GM21423 (cell line): ENCODE measurements at regions not wholly inside any gene's neighbourhood (a gene's known extent, or its start where the extent isn't known, plus 50 kb on each side); places are given as distances from the start of the nearest gene placed in this dataset.

Experiments used
- ATAC-seq: cut with Tn5 transposase; IDR thresholded peaks from one replicate; pipeline ENCODE4 v1.9.1; 2021; ENCODE audit warnings: mild to moderate bottlenecking, moderate library complexity; ENCODE audit not compliant: unreplicated experiment

DNA sequence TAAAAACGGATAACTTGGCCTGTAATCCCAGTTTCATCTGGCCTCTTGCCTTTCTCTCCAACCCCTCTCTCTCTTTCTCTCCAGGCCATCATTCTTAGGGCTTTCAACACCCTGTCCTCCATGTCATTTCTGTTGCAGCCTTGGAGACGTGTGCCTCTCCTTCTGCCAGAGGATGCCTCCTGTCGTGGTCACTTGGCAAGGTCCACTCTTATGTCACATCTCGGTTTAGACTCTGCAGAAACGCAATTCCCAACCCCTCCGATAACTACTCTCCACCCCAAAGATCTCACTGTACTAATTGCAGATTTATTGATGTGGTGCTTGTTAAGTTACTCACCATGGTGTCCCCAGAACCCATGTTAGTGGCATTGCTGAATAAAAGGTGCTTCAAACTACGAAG, 787.3 kb upstream of the RBFOX1 start:
- ATAC-seq = no peak

DNA sequence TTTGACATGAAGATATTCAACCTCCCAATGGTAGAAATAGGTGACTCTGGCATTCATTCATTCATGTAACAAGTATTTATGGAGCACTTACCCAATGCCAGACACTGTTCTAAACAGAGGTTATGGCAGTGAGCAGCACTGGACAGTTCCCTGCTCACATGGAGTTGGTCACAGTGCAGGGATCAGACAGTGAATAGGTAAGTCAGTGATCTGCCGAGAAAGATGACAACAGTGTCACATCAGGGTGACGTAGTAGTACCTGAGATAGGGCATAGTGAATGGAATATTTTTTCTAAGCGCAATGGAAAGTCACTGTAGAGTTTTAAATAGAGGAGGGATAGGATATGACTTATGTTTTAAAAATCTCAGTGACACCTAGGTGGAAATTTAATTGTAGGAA, 791.4 kb upstream of the RBFOX1 start:
- no peak for ATAC-seq

DNA sequence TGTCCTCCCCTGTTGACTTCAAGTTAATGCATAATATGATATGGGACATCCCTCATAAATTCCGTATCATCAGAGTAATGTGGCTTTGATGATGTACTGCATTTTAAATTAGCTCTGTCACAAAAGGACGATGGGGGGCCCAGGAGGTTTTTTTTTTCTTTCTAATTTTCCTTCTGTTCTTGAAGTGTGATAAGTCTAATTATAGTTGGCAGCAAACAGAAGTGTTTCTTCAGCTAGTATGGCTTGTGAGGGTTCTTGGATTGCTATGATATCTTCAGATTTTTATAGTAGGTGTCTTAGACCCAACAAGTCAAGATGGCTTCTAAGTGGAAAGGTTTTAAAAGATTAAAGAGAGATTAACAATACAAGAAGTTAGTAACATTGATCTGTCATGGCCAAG, 796.2 kb upstream of the RBFOX1 start:
- ATAC-seq = no peak

DNA sequence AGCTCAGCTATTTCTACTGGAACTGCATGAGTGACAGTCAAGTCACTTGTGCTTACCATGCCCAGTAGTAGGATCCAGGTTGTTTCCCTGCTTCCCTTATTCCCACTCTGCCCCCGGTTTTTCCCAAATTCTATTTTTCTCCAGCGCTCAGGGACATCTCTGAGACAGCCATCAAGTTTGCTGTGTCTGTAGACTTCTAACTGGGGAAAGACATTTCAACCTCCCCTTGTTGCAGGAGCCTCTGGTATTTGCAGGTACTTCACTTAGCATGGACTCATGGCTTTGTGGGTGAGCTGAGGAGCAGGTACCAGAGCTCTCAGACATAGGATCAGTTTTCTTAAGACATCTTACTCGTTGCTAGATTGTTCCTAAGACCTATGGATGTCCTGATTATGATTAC, 801.6 kb upstream of the RBFOX1 start:
- ATAC-seq = no peak

DNA sequence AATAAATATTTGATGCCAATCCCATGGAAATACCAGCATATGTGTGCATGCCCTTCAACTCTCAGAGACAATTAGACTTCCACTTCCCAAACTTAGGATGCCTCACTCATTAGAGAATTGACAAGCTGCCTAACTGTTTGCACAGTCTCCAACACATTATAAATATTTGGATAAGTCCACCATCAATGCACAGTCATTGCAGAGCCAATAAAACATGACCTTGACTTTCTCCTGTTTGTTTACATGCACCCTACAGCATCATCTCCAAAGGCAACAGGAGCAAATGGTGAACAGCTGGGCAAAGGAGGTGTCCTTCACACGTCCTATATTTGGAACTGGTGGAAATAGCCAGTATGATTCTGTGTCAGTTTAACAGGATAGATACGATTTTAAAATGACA, 804.4 kb upstream of the RBFOX1 start:
- no peak for ATAC-seq

DNA sequence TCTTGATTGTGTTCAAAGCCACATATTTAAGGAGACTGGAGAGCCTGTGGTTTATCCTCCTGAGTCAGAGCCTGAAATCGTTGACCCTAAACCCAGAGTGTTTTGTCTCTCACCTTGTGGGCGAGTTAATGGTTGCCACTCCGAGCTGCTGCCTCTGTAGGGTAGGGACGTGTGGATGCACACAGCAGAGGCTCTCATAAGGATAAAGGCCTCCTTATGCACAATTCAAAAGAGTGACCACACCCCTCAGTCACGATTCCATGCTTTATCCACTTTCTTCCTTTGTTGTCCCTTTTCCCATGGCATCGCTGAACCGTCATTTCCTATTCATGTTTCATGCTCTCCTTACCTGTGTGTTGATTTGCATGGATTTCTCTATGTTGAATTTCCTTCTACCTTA, 805.0 kb upstream of the RBFOX1 start:
- no peak for ATAC-seq

DNA sequence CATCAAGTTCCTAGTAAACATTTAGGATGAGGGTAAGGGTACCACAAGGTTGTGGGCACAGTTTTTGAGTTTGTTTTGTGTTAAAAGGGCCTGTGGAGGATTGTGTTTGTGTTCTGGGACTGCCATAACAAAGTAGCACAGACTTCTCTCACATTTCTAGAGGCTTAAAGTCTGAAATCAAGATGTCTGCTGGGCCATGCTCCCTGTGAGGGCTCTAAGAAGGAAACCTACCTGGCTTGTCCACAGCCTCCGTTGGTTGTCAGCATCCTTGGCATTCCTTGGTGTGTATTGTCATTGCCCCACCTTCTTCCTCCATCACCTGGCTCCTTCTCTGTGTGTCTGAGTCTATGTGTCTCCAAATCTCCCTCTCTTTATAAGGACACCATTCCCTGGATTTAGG, 808.1 kb upstream of the RBFOX1 start:
- no peak for ATAC-seq

DNA sequence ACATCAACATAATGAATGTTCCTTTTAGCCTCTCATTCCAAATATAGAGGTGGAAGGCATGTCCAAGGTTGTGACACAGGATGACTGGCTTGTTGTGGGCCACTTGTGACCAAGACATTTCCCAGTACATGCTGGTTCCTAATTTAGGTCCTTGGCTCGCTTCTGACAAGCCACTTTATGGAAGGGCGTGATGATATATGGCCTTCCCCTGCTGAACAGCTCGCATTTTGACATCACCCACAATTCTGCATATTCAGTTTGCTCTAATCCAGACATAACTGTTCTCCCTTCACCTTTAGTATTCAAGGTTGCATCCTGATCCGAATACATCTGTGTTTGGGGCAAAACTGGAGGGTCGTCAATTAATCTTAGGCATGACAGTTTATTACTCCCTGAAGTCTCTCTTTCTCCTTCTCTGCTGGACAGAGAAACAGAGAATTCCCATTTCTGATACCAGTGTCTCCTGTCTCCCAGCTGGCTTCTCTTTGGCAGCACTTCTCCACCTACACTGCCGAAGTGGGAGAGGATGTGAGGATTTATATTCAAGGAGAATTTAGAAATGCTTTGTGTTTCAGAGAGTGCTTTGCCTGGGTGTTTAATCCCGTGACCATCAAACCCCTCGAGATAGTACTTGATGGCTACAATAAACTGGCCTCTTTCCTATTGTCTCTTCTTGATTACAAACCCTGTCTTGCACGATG, 815.5 kb upstream of the RBFOX1 start:
- no peak for ATAC-seq

DNA sequence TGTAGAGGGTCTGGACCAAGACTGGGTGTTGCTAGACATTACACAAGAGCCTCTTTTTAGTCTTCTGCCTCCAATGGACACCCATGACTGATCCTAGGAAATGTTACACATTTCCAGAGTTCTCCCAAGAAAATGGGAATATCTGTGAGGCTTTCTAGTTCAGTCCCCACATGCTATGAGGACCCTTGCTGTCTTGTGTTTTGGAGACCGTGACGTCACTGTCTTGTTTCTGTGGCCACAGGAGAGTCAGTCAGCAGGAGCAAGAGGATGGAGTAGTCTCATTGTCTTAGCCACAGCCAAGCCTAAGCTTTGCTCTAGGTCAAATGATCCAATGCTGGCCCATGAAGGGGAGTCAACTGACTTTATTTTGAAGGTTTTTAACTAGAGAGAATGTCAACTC, 820.1 kb upstream of the RBFOX1 start:
- ATAC-seq = no peak

DNA sequence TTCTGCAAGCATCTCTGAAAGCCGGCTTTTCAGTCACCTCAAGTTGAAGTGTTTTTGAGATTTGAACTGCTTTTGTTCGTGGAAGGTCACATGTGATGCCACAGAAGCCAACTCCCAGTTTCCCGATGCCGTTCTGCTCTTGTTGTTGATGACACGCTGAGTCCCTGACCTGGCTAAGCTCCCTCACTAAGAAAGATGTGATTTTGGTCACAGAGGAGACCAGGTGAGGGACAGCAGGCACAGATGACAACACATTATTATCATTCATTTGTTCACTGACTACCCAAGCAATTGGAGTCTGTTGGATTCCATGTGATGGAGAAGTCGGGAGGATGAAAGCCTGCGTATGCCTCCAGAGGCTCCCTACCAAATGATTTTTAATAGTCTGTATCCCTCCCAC, 822.4 kb upstream of the RBFOX1 start:
- ATAC-seq = no peak

DNA sequence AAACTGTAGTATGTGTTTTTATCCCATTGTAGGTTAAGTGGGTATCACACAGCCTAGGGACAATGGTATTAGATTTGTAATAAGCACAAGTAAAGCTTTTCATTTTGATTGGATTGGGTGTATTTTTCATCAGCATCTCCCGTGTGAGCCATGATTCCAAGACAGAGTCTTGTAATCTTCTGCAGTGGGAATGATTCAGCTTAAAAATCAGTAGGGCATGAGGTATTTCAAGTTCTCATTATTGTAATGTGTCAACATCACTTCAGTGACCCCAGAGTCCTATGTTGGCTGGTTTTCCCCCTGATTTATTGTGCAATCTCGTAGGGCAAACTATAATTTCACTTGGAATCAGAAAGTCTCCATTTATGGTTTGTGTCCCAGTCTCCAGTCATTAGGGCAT, 833.2 kb upstream of the RBFOX1 start:
- no peak for ATAC-seq

DNA sequence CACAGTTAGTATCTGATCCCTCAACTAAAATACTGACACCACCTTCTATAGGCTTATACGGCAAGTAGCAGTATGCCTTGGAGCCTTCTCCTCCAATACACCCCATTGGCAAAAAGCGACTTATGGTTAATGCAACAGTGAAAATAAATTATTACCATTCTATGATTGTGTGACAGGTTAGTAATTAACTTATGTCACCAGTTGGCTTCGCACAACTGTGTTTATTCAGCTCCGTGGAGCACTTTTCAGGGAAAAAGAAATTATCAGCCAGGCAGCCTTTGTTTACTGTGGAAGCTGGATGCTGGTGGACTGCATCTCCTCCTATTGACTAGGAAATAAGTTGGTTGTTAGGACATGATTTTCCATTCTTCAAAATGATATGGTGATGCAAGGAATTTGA, 833.8 kb upstream of the RBFOX1 start:
- no peak for ATAC-seq

DNA sequence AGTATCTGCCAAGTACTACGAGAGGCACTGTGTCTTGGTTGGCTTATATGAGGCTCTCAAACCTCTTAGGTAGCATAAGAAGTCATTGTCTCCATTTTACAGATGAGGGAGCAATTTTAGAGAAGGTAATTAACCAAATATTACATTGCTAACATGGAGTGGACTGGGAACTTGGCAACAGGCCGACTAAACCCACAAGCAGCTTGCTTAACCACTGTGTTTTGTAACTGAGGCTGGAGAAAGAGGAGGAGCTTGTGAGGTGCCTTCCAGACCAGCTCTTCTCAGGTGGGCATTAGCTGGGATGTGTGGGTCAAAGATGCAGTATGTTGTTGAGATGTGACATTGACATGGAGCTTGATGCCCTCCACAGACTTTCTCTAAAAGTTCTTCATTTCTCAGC, 835.6 kb upstream of the RBFOX1 start:
- ATAC-seq = no peak

DNA sequence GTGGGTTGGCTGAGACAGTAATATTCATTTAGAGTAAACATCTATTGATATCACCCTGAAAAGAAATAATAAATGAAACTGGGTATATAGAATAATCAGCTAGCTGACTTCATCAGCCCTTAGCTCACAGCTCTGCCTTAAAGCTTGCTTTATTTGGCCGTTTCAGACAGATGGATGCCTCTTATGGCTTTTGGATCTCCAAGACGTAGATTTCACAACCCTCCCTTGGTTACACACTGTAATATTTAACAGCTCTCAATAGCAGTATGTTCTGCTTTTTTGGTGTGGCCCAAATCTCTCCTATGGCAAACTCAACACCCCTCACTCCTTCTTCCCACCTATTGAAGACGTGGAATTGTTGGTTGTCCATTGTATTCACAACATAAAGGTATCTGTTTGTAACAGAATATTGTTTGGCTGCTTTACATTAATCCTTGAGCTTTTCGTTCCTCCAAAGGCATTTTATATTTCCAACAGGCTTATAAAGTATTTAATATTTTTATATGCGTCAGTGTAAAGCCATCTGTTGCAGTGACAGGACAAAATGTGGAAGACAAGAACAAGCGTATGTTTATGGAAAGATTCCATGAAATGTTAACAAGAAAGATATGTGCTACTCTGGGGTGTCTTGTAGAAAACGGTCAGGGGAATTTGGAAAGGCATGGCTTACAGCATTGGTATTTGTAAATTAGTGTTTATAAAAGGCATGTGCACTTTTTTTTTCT, 837.0 kb upstream of the RBFOX1 start:
- ATAC-seq = no peak

DNA sequence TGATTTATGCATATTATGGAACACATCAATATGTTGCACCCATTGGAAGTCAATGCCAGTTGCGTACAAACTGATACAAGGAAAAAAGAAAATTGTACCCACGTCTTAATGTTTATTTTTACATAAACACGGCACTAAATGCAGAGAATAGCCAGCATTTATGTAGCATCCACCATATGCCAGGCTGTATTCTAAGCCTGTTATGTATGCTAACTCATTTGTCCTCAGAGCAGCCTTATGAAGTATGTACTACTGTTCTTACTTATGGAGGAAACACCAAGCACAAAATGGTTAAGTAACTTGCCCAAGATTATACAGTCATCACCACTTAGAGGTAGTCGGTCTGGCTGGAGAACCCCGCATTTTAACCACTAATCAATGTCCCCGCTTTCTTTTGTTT, 837.9 kb upstream of the RBFOX1 start:
- ATAC-seq = no peak

DNA sequence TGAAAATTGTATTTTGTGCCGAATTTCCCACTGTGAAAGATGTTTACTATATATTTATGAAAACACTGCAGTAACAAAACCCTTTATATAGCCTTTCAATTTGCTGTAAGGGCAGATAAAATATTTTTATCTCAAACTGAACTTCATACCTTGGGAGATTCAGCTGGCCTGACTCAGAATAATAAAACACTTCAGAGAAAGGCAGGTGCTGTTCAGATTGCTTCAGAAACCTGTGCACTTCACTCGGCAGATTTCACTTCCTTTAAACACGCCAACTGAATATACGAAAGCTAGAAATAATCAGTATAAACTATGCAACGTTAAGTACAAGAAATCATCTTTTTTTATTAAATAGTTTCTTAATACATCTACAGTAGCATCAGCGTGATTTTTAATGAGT, 839.1 kb upstream of the RBFOX1 start:
- no peak for ATAC-seq

DNA sequence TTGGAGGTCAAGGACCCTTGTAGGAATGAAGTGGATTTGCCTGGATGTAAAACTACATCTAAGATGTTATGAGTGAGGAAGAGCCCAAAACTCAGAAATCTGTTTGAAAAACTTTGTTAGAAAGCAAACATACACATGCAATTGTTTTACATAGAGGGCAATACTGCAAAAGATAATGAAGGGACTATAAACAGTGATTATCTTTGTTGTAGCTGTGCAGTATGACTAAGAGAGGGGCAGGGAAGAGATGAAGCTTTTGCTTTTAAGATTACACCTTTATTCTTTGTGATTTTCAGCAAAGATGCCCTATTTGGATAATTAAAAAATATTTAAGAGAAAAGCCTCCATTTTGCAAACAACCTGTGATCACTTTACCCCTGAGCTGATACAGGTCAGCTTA, 839.9 kb upstream of the RBFOX1 start:
- no peak for ATAC-seq

DNA sequence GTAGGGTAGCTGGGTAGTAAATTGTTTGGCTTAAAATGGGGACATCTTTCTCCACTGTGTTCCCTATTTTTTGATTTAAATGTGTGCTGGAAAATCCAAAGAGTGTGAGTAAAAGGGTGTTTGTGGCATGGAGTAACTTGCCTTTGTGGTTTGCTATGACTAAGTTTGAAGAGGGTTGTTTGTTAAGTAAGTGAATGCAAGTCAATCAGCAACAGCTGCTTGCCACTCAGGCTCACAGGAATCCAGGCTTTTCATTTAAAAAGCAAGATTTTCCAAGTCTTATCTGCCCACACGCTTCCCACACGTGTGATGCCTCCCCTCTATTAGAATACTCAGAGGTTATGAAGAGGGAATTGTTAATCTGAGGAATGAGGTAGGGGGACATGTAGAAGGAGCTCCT, 847.7 kb upstream of the RBFOX1 start:
- no peak for ATAC-seq

DNA sequence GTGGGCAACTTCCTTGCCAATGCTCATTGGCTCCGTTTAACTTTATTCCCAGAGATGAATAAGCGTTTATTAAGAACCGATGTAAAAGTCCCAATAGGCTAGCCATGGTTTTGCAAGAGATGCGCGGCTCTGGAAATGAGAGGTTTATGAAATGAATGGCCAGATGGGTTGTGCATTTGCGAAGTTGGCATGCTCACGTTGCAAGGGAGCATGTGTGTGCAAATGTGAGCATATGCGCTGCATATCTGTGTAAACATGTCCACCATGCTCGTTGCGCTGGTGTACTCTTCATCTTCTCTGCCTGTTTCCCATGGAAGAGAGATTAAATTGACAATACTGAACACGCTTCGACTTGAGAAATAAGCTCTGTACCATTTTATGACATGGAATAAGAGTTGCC, 848.6 kb upstream of the RBFOX1 start:
- no peak for ATAC-seq

DNA sequence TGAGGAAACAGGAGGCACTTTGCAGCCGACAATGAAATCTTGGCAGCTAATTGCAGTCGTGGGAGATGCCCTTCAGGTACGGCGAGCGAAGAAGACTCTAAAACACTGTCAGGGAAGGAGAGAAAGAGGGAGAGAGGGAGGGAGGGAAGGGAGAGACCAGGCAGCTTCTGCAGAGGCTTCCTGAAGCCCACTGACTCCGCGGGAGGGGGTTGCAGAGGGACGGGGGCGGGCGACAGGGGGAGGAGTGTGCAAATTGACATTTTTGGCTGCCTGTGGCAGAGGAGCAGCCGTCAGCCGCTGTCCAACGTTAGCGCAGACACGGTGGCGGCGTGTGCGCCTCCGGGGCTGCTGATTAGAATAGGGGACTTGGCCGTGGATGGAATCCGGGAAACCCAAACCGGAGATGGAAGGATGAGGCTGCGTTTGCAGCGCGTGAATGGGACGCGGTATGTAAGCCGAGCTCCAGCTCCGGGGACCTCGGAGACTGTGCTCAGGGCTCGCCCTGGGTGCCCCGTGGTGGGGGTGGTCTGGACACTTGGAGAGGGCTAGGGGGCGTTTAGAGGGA, 849.1 kb upstream of the RBFOX1 start:
- ATAC-seq = no peak

DNA sequence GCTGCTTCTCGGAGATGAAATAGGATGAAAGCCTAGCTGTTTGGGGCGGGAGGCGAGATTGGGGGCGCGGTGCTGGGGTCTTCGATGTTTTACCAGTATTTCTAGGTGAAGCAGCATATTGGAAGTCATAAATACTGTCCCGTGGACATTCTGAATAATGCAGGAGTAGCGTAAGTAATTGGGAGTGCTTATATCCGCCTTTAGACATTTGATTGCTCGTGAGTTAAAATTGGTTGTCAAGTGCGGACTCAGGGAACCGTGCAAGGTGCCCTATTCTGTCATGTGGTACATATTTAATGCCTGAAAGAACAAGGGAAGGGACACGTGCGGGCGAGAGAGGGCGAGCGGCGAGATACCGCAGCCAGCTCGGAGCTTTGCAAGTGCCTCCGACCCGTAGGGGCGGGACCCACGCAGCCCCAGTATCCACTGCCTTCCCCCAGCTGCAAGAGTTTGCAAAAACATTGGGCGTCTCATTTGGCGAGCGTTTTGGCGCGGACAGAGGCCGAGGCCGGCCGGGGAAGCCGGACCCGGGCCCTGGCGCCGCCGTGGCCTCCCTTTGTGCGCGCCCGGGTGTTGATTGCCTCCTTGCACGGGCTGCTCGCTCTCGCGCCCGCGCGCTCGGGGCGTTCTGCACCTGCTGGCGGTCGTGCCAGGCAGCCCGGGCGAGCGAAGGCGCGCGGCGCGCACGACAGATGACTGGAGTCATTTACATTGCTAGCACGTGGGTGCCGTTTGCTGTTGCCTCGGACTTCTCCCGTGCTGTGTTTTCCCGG, 849.8 kb upstream of the RBFOX1 start:
- no peak for ATAC-seq

DNA sequence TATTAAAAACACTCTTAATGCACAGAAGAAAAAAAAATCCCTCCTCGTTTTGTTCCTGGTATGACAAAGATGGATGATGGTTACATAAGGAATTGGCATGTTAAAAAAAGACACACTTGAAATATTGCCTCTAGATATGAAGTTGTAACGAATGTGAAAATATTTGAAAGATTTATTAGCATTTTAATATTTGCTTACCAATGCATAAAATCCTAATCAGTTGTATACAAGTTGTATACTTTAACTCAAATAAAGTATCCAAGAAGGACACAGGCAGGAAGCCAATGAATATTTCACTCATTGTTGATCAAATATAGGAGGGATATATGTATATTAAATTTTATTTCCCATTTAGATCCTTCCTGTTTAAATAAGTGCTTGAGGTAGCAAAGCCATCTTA, 850.8 kb upstream of the RBFOX1 start:
- ATAC-seq = no peak
